ENCODE measurements at regions not wholly inside any gene's neighbourhood (a gene's known extent, or its start where the extent isn't known, plus 50 kb on each side); places are given as distances from the start of the nearest gene placed in this dataset.

GRCh38 chr5:71825992-71826391, 106.9 kb downstream of the CARTPT start:
- no peak for DNase-seq

- DNase-seq = no peak
Observed at GRCh38 chr5:71828291-71829040, 109.4 kb downstream of the CARTPT start.

- no peak for DNase-seq
Observed at GRCh38 chr5:71829206-71829605, 110.1 kb downstream of the CARTPT start.

GRCh38 chr5:71830681-71831539, 111.8 kb downstream of the CARTPT start:
- no peak for DNase-seq

- DNase-seq = no peak
Observed at GRCh38 chr5:71832812-71833715, 114.0 kb downstream of the CARTPT start.

- no peak for DNase-seq
Observed at GRCh38 chr5:71834601-71835000, 115.5 kb downstream of the CARTPT start.

GRCh38 chr5:71836084-71836483, 117.0 kb downstream of the CARTPT start:
- DNase-seq = no peak

GRCh38 chr5:71836559-71837112, 117.6 kb downstream of the CARTPT start:
- DNase-seq = no peak

GRCh38 chr5:71838286-71838685, 119.2 kb downstream of the CARTPT start:
- DNase-seq = no peak

- no peak for DNase-seq
Observed at GRCh38 chr5:71839096-71839884, 120.2 kb downstream of the CARTPT start.

GRCh38 chr5:71841107-71841506, 122.0 kb downstream of the CARTPT start:
- no peak for DNase-seq

- no peak for DNase-seq
Observed at GRCh38 chr5:71843111-71843510, 124.0 kb downstream of the CARTPT start.

GRCh38 chr5:71844862-71845261, 125.8 kb downstream of the CARTPT start:
- no peak for DNase-seq

- DNase-seq = no peak
Observed at GRCh38 chr5:71859515-71859914, 140.4 kb downstream of the CARTPT start.

GRCh38 chr5:71860048-71860447, 141.0 kb downstream of the CARTPT start:
- no peak for DNase-seq

- no peak for DNase-seq
Observed at GRCh38 chr5:71861682-71862081, 142.6 kb downstream of the CARTPT start.

GRCh38 chr5:71862087-71862486, 143.0 kb downstream of the CARTPT start:
- no peak for DNase-seq

- DNase-seq = no peak
Observed at GRCh38 chr5:71862507-71863060, 143.5 kb downstream of the CARTPT start.

- no peak for DNase-seq
Observed at GRCh38 chr5:71864730-71865601, 145.9 kb downstream of the CARTPT start.

- DNase-seq = no peak
Observed at GRCh38 chr5:71865665-71866320, 146.7 kb downstream of the CARTPT start.
